ENCODE measurements at regions not wholly inside any gene's neighbourhood (a gene's known extent, or its start where the extent isn't known, plus 50 kb on each side); places are given as distances from the start of the nearest gene placed in this dataset.
"Not testable (repeated sequence)": the region's sequence is repeated elsewhere in the genome, so short reads cannot be mapped to it uniquely, and the experiment has no call there.

DNA sequence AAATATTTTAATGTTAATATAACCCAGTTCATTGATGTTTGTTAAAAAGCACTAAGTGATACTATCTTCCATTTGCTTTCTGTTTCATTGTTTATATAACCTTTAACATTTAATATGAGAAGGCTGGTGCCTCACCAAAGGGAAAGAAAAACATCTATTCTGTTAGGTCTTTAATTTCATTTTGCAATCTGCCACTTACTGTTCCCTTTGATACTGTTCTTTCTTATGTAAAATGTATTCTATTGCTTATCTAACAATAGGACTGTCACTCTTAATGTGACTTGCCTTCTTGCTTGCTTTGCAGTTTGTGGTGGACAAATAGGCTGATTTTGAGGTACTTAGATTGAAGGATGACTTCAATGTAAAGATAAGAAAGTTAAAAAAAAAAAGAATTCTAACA lies 1666.1 kb upstream of the DDX18 start:
- DNase-seq (ENCODE audit: low read depth) = no peak
- no peak for TF ChIP-seq CTCF (conservative IDR thresholded peaks at IDR 0.05; ENCODE audit: low read depth, low read length)
- no peak overlapping the region for H3K4me3 ChIP-seq (ENCODE audit: low read depth, low read length)

GRCh38 chr2:116153729-116154128 lies 1660.8 kb upstream of the DDX18 start:
- TF ChIP-seq CTCF (conservative IDR thresholded peaks at IDR 0.05; ENCODE audit: low read depth, low read length) = no peak
- no peak for DNase-seq (ENCODE audit: low read depth)
- H3K4me3 ChIP-seq (ENCODE audit: low read depth, low read length) = no peak overlapping the region

GRCh38 chr2:116160657-116161056 lies 1653.8 kb upstream of the DDX18 start:
- TF ChIP-seq CTCF (conservative IDR thresholded peaks at IDR 0.05; ENCODE audit: low read depth, low read length) = no peak
- DNase-seq (ENCODE audit: low read depth) = no peak
- no peak overlapping the region for H3K4me3 ChIP-seq (ENCODE audit: low read depth, low read length)

- no peak overlapping the region for H3K4me3 ChIP-seq (ENCODE audit: low read depth, low read length)
- TF ChIP-seq CTCF (conservative IDR thresholded peaks at IDR 0.05; ENCODE audit: low read depth, low read length) = no peak
- no peak for DNase-seq (ENCODE audit: low read depth)
Observed at GRCh38 chr2:116162395-116162794, 1652.1 kb upstream of the DDX18 start.

DNA sequence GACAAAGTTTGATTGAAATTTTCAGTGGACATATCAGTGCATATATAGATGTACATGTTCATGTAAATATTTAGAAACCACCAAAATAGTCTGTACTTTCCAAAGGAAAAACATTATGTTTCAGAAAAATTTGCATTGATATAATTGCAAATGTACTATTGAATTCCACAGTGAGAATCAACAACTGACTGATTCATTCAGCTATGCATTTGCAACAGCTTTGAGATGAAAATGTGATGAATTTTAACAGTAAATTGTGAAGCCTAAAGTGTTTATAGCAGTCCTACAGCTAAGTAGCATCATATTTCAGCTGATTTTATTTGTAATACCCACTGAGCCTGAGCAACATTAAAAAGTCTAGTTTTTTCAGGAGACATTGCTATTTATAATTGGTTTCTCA lies 1647.4 kb upstream of the DDX18 start:
- no peak for TF ChIP-seq CTCF (conservative IDR thresholded peaks at IDR 0.05; ENCODE audit: low read depth, low read length)
- DNase-seq (ENCODE audit: low read depth) = no peak
- H3K4me3 ChIP-seq (ENCODE audit: low read depth, low read length) = no peak overlapping the region

- no peak for DNase-seq (ENCODE audit: low read depth)
- no peak for TF ChIP-seq CTCF (conservative IDR thresholded peaks at IDR 0.05; ENCODE audit: low read depth, low read length)
- no peak overlapping the region for H3K4me3 ChIP-seq (ENCODE audit: low read depth, low read length)
Observed at GRCh38 chr2:116180072-116180471, 1634.4 kb upstream of the DDX18 start.

GRCh38 chr2:116190684-116191083 lies 1623.8 kb upstream of the DDX18 start:
- not testable (repeated sequence) for DNase-seq (ENCODE audit: low read depth); H3K4me3 ChIP-seq (ENCODE audit: low read depth, low read length)

GRCh38 chr2:116200086-116200485 lies 1614.4 kb upstream of the DDX18 start:
- no peak overlapping the region for H3K4me3 ChIP-seq (ENCODE audit: low read depth, low read length)
- DNase-seq (ENCODE audit: low read depth) = no peak
- TF ChIP-seq CTCF (conservative IDR thresholded peaks at IDR 0.05; ENCODE audit: low read depth, low read length) = no peak

Measured in epithelial cell of proximal tubule (primary cell).